HUDEP-2 (cell line): ENCODE measurements at regions not wholly inside any gene's neighbourhood (a gene's known extent, or its start where the extent isn't known, plus 50 kb on each side); places are given as distances from the start of the nearest gene placed in this dataset.
"Not testable (repeated sequence)": the region's sequence is repeated elsewhere in the genome, so short reads cannot be mapped to it uniquely, and the experiment has no call there.

Experiments
- DNase-seq, 76 experiments: peaks; one replicate each; lab custom pipeline; 2025; ENCODE audit not compliant: unreplicated experiment in 76 of 76; lab: John Stamatoyannopoulos, UW

DNA sequence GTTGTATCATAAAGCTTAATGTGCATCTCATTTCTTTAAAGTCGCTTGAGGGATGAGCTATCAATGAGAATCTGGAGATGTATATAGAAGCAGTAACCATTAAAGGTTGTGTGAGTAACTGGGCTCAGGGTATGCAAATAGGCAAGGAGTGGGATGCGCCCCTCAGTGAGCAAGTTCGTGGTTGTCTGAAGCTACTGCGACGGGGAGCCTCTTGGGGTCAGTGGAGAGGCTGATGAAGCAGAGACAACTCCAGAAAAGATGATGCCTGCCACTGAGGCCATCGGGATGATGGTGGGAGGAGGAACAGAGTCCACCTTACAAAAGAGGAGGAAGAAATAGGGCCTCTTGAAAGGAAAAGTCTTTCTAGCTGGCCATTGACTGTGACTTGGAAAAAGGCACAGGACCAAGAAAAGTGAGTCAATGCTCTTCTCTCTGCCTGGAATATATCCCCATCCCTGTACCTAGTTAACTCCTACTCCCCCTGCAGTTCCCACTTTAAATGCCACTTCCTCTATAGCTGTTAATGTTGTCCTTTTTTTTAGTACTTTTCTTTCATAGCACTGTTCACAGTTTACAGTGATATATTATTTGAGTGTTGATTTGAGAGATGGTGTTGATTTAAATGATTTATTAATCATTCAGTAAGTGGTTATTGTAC lies 51.4 kb upstream of the LSM6 start:
- DNase-seq, result no peak

DNA sequence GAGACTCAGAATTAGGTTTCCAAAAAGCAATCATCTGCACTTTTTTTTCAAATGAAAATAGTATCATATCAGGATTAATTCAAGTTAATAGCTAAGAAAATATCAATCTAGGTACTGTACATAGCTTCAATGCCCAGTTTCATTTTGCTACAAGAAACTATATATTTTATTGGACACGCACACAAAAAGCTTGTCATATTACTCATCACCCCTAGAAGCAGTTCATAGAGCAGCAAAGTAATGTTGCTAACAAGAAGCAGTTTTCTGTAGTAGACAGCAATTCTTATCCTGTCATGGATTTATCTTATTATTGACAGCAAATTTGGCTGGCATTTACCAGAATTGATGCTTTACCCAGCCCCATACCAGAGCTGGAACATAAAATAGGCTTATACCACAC lies 52.3 kb upstream of the LSM6 start:
- no peak for DNase-seq

DNA sequence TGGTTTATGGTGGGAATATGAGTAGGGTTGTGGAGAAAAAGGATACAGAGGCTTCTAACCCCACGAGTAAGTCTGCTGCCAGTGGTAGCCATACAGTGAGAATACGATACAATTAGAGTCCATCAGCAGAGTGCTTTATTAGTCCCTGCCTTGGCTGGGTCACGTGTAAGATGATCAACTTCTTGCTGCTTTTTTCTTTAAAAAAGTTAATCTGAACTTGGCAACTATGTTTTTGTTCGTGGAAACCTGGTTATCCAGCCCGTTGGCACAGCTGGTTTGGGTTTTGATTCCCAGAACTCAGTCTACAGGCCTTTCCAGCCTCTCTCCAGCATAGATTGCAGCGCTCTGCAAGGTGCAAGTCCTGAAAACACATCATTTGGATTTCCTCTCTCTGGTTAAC lies 53.1 kb upstream of the LSM6 start:
- DNase-seq, result no peak

DNA sequence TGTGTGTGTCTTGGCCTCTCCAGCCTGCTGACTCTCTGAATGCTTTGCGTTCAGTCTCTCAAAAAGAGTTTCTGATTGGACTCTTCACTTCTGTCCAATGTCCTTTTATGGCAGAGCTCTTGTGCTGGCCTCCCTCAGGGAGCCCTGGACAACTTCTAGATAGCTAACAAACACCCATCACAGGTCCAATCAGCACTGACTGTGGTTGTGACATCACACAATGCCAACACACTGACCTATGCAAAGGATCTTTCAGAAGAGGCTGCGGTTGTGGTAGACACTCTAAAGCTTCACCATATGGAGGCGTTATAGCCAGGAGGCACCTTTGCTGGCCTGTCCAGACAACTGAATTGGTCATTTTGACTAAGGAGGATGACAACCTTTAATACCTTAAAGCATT lies 53.8 kb upstream of the LSM6 start:
- no peak for DNase-seq

DNA sequence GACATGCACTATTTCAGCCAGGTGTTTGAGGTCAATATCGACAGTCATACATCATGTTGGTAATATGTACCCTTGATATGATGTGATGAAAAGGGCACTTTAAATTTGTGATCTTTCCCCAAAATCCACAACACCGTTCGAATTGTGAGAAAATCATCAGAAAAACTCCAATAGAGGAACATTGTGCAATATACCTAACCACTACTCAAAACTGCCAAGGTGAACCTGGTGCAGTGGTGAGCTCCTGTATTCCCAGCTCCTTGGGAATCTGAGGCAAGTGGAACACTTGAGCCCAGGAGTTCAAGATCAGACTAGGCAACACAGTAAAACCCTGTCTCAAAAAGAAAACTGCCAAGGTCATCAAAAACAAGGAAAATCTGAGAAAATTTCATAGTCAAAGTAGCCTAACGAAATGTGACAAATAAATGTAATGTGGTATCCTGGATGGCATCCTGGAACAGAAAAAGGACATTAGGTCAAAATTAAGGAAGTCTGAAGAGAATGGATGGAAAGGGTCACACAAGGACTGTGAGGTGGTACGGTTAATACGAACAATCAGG lies 55.6 kb upstream of the LSM6 start:
- DNase-seq, result no peak

DNA sequence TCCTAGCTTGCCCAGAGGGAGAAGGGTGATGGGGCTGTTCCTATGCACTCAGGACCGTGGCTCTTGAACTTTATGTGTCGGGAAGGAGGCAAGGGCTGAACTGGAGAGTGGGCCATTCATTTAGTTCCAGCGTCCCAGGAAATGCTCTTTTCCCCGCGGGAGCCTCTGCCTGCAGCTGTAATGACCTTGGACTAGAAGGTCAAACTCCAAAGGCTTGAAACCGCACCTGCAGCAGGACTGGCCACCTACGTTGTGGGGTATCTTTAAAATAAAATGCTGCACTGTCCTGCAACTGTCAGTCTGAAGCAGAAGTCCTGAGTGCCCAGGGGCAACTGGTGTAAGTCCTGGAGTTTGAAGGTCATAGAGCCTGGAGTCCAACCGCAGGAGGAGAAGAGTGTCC lies 61.5 kb upstream of the LSM6 start:
- no peak for DNase-seq

DNA sequence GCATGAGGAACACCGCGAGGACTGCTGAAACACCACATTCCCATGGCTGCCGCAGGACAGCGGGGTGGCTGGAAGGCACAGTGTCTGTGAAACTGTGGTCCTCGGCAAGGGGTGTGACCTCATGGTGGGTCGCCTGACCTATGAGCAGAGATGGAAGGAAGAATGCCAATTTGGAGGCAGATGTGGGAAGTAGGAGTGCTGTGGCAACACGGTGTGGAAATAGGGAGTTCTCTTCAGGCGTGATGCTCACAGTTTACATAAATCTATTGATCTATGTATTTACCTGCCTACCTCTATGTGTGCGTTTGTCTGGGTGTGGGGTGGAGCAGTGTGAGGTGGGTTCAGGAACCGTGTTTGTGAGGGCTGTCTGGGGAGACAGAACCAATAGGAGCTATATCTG lies 62.3 kb upstream of the LSM6 start:
- no peak for DNase-seq

DNA sequence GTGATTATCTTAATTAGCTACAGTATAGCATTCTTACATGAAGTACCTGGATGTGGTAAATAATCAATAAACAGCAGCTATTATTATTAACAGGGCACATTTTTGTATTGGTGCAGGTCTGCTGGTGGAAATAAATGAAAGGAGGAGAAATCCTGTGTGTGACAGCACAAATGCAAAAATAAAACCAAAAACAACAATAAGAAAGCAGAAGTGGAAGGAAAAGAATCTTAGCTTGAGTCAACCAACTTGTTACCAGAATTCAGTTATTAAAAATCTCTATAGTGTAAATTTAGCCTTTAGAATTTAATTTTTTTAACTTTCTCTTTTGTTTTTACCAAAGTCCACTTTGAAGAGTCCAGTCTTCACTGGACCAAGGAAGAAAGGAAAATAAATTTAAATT lies 63.1 kb upstream of the LSM6 start:
- no peak for DNase-seq

DNA sequence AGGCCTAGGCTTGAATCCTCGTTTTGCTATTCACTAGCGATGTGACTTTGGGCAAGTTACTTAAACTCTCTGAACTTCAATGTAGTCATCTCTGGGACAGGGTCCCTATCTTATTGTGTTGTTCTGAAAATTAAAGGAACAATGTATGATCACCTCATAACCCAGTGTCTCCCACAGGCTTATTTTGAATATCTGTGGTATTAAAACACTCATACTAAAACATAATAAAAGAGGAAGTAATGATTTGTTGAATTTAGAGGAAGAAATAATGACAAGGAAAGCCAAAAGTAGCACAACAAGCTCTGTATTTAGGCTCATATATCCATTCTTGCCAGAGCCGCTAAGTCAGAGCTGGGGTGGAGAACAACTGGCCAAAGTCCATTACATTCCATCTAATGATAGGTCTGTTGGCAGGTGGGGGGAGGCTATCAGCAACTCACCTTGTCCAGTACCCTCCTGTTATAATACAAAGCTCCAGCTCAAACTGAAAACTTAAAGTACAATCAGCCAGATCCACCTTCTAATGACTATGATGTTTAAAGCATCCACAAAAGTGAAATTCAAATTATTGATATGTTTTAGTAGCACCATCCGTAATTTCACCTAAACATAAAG lies 64.5 kb upstream of the LSM6 start:
- no peak for DNase-seq

DNA sequence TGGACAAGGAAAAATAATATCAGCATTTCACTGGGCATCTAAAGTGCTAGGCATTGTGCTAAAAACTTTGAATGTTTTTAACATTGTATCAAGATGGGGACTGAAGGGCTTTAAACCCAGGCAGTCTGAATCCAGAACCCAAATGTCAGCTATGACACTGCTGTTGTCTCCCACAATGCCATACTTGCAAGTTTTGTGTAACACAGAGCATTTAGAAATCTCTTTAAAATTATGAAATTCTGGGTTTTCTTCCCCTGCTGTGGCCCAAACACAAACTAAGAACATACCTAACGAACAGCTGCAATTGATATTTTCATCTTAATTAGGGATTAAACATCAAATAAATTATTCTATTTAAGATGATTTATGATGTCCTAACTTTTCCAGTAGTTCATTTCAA lies 66.8 kb upstream of the LSM6 start:
- no peak for DNase-seq

DNA sequence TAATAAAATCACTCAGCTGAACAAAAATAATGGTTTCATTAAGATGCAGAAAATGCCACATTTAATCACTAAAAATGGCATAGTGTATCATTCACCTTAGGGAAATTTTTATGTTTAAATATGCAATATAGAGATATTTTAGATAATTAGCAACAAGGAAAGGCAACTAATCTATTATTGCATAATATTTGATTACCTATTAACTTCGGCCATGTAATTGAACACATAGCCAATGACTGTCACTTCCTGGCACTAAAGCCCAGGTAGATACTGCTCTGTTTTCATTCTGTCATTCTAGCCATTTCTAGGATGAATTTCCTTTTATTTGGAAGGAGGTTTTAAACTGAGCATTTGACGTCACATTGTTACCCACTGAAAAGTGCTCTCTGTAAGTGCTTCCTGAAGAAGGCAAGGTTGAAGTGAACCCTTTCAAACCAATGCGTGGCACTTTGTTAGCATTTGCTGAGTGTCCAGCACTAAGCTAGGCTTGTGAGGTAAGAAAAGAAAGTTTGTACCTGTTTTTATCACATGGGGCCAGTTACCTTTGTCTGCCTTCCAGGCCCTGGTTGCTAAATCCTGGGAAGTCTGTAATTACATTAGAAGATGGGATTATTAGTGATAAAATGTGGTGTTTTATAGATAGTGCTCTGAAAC lies 67.8 kb upstream of the LSM6 start:
- no peak for DNase-seq

DNA sequence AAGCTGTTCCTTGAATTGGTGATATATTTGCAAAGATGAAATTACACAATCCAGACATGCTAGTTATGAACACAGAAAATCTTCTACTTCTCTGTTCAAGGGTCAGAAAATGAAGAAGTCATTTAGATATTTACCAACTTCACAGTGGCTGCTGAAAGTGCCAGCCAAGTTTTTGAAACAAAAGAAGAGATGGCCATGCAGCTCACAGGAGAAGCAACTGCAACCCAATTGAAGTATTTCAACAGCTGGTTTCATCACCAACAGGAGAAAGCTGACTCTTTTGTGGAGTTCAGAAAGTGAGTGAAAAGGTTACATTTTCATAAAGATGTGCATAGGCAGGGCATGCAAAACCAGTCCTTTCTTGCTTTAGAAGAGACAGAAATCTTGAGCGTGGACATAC lies 70.1 kb upstream of the LSM6 start:
- no peak for DNase-seq

DNA sequence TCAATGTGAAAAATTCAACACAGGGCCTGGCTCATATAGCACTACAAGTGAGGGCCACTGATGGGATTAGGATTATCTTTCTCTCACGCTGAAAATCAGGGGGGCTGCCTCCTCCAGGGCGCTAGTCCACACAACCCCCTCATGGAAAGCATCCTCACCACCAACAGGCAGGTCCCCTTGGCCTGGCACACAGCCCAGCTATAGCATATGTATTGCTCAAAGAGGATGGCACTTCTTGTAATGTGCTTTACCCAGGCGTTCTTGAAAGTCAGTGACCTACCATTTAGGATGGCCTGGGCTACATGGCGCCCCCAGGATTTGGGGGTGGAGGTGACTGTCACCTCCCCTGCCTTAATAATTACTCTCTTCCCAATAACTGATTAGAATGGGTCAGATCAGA lies 71.0 kb upstream of the LSM6 start:
- DNase-seq, result no peak

DNA sequence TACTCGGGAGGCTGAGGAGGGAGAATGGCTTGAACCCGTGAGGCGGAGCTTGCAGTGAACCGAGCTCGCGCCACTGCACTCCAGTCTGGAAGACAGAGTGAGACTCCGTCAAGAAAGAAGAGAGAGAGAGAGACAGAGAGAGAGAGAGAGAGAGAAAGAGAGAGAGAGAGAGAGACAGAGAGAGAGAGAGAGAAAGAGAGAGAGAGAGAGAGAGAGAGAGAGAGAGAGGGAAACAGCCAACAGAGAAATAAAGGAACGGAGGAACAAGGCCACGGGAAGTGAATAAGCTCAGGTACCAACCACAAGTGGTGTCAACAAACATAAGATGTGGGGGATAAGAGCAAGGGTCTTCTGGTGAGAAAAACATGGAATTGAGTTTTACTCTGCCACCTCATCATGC lies 71.5 kb upstream of the LSM6 start:
- DNase-seq, result not testable (repeated sequence)

DNA sequence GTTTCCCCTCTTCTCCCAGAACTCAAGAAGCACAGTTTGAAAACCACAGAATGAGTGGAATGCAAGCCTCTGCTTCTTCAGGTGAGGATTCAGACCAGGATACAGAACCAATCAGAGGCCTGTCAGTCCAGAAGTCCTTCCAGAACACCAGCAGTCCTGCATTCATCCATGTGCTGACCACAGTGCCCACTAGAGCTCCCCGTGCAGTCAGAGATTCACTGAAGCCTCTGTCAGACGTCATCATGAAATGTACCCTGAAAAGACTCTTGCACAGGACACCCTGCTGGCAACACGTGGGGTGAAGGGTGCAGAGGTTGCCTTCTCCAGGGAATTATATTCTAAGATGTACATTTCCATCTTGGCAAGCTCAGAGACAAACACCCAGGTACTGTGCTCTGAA lies 75.9 kb upstream of the LSM6 start:
- no peak for DNase-seq

DNA sequence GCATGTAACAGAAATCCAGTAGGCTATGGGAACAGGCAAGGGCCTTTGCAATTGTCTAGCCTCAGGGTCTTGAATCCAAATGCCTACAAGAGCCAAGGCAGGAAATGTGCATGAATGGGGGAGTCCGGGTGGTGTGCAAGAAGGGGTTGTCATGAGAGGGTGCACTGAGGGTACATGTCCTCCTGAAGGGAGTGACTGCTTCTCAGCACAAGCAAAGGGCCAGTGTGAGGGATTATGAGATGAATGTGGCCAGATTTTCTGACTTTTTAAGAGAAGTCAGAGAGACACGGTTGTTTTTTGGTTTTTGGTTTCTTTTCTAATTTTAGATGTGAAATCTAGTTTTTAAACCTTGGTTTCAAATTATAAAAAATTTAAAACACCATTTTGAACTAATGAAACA lies 76.5 kb upstream of the LSM6 start:
- DNase-seq, result no peak

DNA sequence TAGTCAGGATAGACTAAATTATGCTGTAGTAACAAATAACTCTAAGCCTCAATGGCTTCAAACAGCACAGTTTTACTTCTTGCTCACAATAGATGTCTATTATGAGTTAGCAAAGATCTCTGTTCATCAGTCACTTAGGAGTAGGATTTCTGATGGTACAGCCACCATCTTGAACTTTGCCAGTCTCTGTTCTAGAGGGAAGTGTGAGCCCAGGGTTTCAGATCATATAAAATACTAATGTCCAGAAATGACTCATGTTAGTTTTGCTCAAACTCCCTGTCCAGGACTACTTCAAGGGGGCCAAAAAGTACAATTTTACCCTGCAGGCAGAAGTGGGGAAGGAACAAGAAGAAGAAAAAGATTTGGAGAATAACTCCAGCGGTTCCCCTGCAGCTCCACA lies 77.1 kb upstream of the LSM6 start:
- no peak for DNase-seq

DNA sequence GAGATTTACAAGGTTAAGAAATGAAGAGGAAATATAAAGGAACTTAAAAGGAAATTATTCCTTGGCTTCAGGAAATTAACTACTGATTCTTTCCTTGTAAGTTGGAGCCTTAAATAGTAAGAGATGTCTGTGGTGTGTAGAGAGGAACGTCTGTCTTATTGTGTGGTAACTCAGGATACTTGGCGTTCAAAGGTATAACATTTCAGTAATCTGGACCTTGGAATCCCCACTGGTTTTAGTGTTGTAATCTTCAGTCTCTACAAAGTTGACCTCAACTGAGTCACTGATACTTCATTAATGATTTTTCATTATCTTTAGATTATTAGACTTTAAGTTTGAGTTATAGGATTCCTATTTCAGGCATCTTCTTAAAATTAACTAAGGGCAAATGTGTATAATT lies 79.1 kb upstream of the LSM6 start:
- no peak for DNase-seq

DNA sequence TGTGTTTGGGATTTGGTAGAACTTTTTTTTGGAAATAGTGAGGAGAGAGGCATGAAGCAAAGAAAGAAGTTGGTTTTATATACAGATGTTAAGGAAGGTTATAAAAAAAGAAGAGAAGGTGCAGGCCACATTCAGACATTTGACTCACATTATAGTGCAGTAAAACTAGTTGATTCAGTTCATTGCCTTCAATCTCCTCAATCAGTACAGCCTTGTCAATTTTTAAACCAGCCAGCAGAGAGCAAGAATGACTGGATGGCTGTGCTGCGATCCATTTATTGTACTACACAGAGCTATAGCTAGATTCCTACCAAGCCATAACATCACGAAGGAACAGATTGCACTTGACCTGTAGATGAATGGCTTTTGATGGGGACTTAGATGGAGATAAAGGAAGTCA lies 79.7 kb upstream of the LSM6 start:
- DNase-seq, result no peak

DNA sequence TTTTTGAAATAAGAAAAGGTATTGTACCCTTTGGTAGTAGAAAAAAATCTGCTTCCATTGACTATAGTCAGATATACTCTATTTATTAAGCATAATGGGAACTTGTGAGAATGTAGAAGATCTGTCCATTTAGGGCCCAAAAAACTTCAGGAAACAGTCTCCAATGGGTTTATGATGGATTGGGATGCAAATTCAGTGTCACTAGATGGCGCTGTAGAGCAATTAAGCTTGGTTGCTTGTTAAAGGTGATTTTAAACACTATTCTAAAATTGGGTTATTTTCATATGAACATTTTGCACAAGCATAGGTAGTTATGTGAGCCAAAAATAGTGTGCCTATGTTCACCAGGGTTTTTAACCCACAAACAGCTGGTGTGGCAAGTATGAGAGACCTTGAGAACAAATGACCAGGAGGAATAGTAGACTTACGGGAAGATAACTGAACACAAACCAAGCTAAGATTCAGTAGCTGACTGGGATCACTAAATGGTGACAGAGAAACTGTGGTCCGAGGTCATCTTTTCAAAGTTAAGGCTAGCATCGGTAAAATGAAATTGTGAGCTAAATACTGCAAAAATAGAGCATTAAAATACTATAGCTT lies 80.3 kb upstream of the LSM6 start:
- DNase-seq, result peak in 20 of 76 experiments; percentile 1 to 30 (median 10)

DNA sequence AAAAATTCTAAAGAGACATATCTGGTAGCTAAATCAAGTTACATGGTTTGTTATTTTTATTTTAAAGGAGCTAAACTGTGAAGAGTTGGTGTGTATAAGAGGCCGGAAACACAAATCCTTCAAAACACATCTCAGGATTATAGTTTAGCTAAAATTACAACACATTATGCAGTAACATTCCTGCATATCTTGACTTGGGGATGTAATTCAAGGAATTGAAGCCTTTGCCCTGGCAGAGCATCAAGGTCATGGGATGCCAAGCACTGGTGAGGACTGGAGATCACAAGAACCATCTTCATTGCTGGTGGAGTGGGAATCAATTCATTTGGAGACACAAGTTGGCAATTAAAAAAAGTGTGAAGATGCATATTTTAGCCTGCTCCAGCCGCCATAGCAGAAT lies 86.8 kb upstream of the LSM6 start:
- no peak for DNase-seq

DNA sequence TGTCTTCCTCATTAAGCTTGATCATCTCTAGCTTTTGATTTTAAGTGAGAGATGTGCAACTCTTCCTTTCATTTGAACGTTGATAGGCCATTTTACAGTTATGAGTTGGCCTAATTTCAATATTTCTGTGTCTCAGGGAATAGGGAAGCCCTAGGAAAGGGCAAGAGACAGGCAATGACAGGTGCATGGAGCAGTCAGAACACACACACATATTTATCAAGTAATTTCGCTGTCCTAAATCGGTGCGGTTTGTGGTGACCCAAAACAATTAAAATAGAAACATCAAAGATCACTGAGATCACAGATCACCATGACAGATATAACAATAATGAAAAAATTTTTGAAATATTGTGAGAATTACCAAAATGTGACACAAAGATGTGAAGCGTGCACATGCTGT lies 87.7 kb upstream of the LSM6 start:
- DNase-seq, result no peak
